ENCODE measurements at regions not wholly inside any gene's neighbourhood (a gene's known extent, or its start where the extent isn't known, plus 50 kb on each side); places are given as distances from the start of the nearest gene placed in this dataset.

DNA sequence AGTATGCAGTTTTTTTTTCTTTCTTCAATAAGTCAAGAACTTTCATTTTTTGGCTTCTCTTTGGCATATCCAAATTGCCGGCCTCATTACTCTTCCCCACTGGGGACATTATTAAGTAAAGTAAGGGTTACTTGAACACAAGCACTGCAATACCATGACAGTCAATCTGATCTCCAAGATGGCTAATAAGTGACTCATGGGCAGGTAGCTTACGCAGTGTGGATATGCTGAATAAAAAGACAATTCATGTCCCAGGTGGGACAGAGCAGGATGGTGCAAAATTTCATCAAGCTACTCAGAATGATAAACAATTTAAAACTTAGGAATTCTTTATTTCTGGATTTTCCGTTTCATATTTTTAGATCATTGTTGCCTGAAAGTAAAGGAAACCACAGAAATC, 671.8 kb downstream of the ACTL7B start:
- H3K36me3 ChIP-seq (ENCODE audit: control insufficient read depth in 2 of 2, insufficient read depth in 1 of 2, low read length in 2 of 2), result no peaks in the 10 kb centered on the region
- H3K4me3 ChIP-seq (ENCODE audit: low read depth, low read length), result no peak overlapping the region
- H3K9me3 ChIP-seq (ENCODE audit: control insufficient read depth, insufficient read depth, low read depth, low read length), result no peaks in the 10 kb centered on the region
- no peaks in the 10 kb centered on the region for H3K4me1 ChIP-seq (ENCODE audit: control insufficient read depth, insufficient read depth, low read length)
- POLR2A ChIA-PET, result no interaction called here
- TF ChIP-seq ZBTB20 (tag by site-specific recombination; IDR thresholded peaks at IDR 0.05) (no peak), ZBTB1 (tag by site-specific recombination; IDR thresholded peaks at IDR 0.05) (no peak), ZNF837 (tag by site-specific recombination; IDR thresholded peaks at IDR 0.05) (no peak), ZNF354C (tag by site-specific recombination; IDR thresholded peaks at IDR 0.05; ENCODE audit: borderline replicate concordance, low read depth) (no peak), ZNF416 (tag by site-specific recombination; IDR thresholded peaks at IDR 0.05) (no peak), ZNF433 (tag by site-specific recombination; IDR thresholded peaks at IDR 0.05; ENCODE audit: low read depth) (no peak), ZNF146 (tag by site-specific recombination; IDR thresholded peaks at IDR 0.05) (no peak), ZNF610 (tag by site-specific recombination; IDR thresholded peaks at IDR 0.05; ENCODE audit: borderline replicate concordance) (no peak), ZNF843 (tag by site-specific recombination; IDR thresholded peaks at IDR 0.05) (no peak)
- TF ChIP-seq, protein P1, sequence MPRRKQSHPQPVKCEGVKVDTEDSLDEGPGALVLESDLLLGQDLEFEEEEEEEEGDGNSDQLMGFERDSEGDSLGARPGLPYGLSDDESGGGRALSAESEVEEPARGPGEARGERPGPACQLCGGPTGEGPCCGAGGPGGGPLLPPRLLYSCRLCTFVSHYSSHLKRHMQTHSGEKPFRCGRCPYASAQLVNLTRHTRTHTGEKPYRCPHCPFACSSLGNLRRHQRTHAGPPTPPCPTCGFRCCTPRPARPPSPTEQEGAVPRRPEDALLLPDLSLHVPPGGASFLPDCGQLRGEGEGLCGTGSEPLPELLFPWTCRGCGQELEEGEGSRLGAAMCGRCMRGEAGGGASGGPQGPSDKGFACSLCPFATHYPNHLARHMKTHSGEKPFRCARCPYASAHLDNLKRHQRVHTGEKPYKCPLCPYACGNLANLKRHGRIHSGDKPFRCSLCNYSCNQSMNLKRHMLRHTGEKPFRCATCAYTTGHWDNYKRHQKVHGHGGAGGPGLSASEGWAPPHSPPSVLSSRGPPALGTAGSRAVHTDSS (tag by site-specific recombination; IDR thresholded peaks at IDR 0.05), result no peak
- TF ChIP-seq, protein P2, sequence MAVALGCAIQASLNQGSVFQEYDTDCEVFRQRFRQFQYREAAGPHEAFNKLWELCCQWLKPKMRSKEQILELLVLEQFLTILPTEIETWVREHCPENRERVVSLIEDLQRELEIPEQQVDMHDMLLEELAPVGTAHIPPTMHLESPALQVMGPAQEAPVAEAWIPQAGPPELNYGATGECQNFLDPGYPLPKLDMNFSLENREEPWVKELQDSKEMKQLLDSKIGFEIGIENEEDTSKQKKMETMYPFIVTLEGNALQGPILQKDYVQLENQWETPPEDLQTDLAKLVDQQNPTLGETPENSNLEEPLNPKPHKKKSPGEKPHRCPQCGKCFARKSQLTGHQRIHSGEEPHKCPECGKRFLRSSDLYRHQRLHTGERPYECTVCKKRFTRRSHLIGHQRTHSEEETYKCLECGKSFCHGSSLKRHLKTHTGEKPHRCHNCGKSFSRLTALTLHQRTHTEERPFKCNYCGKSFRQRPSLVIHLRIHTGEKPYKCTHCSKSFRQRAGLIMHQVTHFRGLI (tag by site-specific recombination; IDR thresholded peaks at IDR 0.05), result no peak
- TF ChIP-seq, protein P3, sequence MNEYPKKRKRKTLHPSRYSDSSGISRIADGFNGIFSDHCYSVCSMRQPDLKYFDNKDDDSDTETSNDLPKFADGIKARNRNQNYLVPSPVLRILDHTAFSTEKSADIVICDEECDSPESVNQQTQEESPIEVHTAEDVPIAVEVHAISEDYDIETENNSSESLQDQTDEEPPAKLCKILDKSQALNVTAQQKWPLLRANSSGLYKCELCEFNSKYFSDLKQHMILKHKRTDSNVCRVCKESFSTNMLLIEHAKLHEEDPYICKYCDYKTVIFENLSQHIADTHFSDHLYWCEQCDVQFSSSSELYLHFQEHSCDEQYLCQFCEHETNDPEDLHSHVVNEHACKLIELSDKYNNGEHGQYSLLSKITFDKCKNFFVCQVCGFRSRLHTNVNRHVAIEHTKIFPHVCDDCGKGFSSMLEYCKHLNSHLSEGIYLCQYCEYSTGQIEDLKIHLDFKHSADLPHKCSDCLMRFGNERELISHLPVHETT (tag by site-specific recombination; IDR thresholded peaks at IDR 0.05), result no peak
- H3K27ac ChIP-seq (ENCODE audit: extremely low read depth, low read depth, low read length), result no peak overlapping the region
- CTCF ChIA-PET, result no interaction called here

DNA sequence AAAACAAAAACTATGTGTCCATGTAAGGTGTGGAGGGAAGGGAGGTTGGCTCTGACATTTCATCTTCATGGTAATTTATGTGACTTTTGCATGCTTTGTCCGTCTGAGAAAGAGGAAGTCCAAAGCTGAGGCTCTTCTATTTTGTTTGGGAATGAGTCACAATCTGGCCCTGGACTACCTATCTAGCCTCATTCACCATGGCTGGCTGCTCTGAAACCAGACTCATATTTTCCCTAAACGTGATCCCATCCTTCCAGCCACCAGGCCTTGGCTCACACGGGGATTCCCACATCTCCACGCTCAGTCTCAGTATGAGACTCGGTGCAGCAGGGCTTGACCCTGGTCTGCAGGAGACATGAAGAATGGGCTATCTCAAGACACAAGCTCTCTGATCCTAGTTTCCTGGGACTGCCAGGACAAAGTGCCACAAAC, 672.8 kb downstream of the ACTL7B start:
- Histone ChIP-seq H3K4me3 (ENCODE audit: low read depth, low read length) (no peak overlapping the region), H3K9me3 (ENCODE audit: control insufficient read depth, insufficient read depth, low read depth, low read length) (no peaks in the 10 kb centered on the region), H3K36me3 (ENCODE audit: control insufficient read depth in 2 of 2, insufficient read depth in 1 of 2, low read length in 2 of 2) (no peaks in the 10 kb centered on the region), H3K4me1 (ENCODE audit: control insufficient read depth, insufficient read depth, low read length) (no peaks in the 10 kb centered on the region), H3K27ac (ENCODE audit: extremely low read depth, low read depth, low read length) (no peak overlapping the region)
- ChIA-PET POLR2A (no interaction called here), CTCF (interaction anchor here (0.7 kb wide), 1 partner anchor 303 kb away, joined by 3 read pairs; no protein-coding TSS in a partner anchor)
- TF ChIP-seq ZNF837 (tag by site-specific recombination; IDR thresholded peaks at IDR 0.05) (no peak), ZNF266 (tag by site-specific recombination; IDR thresholded peaks at IDR 0.05; ENCODE audit: low read depth) (no peak), YY2 (tag by site-specific recombination; IDR thresholded peaks at IDR 0.05) (no peak), ZNF423 (tag by site-specific recombination; IDR thresholded peaks at IDR 0.05) (no peak), ZNF404 (tag by site-specific recombination; IDR thresholded peaks at IDR 0.05) (no peak)

DNA sequence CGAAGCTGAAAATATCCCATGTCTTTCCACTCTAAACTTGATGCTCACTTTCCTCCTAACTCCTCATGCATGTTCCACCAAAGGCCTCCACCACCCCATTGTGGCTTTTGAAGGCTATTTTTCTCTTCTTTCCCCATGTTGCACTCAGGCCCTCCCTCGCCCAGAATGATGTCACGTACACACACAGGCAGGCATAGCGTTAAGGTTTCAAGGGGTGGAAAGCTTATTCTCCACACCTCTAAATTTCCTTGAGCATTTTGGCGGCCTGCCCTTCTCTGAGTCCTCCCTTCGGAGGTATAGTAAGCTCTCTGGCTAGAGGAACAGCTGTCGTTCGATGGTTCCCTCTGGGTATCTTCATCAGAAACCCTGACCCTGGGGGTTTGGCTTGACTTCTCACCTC, 673.5 kb downstream of the ACTL7B start:
- Histone ChIP-seq H3K27ac (ENCODE audit: extremely low read depth, low read depth, low read length) (no peak overlapping the region), H3K9me3 (ENCODE audit: control insufficient read depth, insufficient read depth, low read depth, low read length) (no peaks in the 10 kb centered on the region), H3K4me3 (ENCODE audit: low read depth, low read length) (no peak overlapping the region), H3K4me1 (ENCODE audit: control insufficient read depth, insufficient read depth, low read length) (no peaks in the 10 kb centered on the region), H3K36me3 (ENCODE audit: control insufficient read depth in 2 of 2, insufficient read depth in 1 of 2, low read length in 2 of 2) (no peaks in the 10 kb centered on the region)
- ChIA-PET POLR2A (no interaction called here), CTCF (no interaction called here)
- TF ChIP-seq, protein P4, sequence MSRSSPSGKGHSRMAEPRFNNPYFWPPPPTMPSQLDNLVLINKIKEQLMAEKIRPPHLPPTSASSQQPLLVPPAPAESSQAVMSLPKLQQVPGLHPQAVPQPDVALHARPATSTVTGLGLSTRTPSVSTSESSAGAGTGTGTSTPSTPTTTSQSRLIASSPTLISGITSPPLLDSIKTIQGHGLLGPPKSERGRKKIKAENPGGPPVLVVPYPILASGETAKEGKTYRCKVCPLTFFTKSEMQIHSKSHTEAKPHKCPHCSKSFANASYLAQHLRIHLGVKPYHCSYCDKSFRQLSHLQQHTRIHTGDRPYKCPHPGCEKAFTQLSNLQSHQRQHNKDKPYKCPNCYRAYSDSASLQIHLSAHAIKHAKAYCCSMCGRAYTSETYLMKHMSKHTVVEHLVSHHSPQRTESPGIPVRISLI (tag by site-specific recombination; IDR thresholded peaks at IDR 0.05), result no peak
- no peak for TF ChIP-seq KLF7 (tag by site-specific recombination; IDR thresholded peaks at IDR 0.05; ENCODE audit: borderline replicate concordance)
- TF ChIP-seq ZNF610 (tag by site-specific recombination; IDR thresholded peaks at IDR 0.05; ENCODE audit: borderline replicate concordance), result no peak
- no peak for TF ChIP-seq SP3 (tag by site-specific recombination; IDR thresholded peaks at IDR 0.05)
